HG03135 (cell line): ENCODE measurements at regions not wholly inside any gene's neighbourhood (a gene's known extent, or its start where the extent isn't known, plus 50 kb on each side); places are given as distances from the start of the nearest gene placed in this dataset.
A peak's percentile ranks its signal among the peaks of the same experiment; 100 is the strongest.
"Not testable (repeated sequence)": the region's sequence is repeated elsewhere in the genome, so short reads cannot be mapped to it uniquely, and the experiment has no call there.

Experiments
- ATAC-seq: cut with Tn5 transposase; IDR thresholded peaks from one replicate; pipeline ENCODE4 v1.9.1; 2021; ENCODE audit warnings: mild to moderate bottlenecking, moderate library complexity; ENCODE audit not compliant: unreplicated experiment

DNA sequence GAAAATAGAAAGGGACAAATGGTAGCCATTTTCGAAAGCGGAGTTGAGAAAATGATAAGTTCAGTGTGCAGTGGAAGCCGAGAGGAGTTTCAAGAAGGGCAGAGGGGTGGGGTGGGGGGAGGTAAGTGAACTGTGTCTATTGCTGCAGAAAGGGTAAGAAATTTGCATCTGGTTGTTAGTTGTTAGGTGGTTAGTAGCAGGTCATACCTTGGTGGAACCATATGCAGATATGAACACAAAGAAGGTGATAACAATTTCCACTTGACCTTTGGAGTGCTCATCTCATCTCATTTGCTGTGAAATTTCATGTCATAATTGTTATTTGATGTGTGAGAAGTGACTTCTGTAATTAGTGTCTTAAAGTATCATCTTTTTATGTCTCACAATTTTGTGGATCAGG is 288.2 kb downstream of the QKI start:
- ATAC-seq, result peak; percentile 44

DNA sequence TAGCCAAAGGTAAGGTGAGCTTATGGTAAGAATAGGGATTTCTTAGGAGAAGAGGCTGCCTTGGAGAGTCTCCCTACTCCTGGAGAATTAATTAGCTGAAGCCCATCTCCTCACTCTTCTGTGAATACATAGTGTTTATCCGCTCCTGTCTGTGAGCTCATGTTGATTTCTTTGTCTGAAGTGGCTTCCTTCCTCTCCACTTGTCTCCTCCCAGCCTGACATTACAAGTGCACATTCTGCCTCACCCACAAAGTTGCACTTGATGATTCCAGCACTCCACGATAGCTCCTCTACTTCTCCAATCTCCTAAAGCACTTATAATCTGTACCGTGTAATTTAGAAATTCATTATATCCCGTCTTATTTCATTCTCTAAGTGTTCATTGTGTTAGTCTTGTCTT is 287.2 kb downstream of the QKI start:
- no peak for ATAC-seq

DNA sequence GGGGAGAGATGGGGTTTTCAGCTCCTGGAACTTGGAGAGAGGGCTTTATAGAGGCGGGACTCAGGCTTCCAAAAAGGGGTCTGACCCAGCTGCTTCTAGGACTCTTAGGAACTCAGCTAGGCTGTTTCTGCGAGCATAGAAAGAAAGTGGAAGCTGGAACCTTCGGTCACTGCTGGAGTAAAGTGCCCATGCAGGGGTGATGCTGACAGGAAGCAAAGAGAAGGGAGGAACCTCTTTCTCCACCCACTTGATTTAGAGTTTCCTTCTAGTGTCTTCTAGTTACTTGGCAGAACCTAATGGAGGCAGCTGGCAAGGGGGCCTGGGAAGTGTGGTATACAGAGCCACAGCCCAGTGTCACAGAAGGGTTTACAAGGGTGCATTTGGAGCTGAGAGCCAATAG is 283.6 kb downstream of the QKI start:
- ATAC-seq, result no peak

DNA sequence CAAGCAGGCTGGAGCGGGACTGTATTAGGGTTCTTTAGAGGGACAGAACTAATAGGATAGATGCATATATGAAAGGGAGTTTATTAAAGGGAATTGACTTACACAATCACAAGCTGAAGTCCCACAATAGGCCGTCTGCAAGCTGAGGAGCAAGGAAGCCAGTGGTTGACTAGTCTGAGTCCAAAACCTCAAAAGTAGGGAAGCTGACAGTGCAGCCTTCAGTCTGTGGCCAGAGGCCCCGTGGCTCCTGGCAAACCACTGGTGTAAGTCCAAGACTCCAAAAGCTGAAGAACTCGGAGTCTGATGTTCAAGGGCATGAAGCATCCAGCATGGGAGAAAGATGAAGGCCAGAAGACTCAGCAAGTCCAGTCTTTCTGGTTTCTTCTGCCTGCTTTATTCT is 281.8 kb downstream of the QKI start:
- not testable (repeated sequence) for ATAC-seq

DNA sequence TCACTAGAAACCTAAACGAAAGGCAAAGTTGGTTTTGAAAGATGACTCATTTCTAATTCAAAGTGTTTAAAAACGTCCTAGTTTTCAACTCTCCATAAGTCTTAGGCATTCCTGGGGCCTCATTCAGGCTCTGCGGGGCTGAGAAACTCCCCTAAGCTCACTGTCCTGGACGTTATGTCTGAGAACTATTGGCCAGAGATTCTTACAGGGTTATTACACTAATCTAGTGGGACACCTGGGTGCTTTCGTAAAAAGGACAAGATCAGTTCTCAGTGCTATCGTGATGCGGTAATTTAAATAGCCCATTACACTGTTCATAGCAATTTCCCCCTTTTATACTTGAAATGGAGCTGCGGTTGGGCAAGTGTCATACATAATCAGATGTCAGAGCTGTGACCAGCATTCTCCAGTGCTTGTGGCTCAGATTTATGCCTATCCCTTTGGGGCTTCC is 280.9 kb downstream of the QKI start:
- no peak for ATAC-seq

DNA sequence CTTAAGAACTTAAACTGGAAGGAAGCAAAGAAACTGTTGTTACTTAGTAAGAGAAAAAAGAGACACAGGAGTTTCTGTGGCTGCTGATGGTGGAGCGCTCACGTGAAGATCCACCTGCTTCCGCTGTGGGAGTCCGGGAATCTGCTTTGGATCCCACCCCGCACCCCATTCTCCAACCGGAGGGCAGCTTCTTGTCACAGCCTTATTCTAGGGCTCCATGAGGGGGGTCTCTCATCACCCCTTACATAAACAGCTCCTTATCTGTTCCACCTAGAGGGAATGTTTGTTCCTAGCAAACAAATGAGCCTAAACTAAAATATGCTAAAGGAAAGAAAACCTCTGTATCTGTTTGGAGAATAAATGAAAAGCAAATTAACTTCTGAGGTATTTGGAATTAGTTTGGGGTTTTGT is 280.5 kb downstream of the QKI start:
- no peak for ATAC-seq

DNA sequence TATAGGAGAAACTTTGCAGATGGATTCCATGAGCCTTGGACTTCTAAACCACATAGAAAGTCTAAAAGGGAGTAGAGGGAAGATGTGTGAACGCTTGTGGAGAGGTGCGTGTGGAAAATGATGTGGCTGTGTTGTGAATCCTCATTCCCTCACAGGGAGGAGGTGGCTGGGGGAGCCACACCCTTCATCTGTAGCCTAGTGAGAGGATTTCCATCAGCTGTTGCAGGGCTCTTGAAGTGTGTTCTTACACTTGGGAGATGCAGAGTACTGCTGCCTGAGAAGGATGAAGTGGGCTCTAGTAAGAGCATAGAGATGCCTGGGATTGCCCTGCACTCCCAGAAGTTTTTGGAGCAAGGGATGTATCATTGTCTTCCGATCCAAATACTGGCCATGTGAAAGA is 279.6 kb downstream of the QKI start:
- no peak for ATAC-seq

DNA sequence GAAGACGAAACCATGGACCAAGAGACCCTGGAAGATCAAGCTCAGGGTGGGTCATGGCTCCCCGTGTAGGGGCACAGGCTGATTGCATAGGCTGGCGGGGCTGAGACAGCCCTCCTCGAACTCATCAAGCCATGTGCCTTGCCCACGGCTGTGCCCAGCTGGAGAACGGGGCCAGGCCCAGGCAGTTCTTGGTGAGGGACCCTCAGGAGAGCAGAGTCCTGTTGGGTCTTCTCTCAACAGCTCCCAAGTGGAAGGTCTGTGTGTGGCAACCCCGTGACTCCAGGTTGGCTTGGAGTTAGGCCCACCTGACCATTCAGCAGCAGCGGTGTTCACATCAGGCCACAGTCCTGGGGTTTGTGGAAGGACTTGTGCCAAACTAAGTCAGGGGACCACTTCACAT is 276.5 kb downstream of the QKI start:
- ATAC-seq, result no peak

DNA sequence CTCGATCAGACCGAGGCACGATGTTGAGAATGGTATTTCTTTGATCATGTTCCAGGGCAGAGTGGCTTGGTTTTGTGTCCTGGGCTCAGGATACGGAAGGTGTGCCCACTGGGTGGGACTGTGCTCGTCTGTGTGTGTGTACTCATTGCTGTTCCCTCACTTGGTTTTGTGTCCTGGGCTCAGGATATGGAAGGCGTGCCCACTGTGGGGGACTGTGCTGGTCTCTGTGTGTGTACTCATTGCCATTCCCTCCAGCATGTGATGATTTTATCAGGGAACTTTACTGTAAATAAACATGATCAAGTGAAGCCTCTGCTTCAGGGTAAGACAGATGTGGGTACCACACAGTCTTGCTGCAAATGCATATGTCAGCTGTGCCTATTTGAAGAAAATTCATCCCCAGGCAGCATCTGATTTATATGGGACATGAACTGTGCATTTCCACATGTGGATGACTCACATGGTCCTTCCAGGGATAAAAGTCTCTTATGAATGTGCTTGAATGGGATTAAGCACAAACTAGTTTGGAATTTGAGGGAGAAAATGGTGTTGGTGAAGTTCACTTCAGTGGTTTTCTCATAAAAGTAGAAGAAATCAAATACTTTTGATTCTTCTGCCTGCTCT is 274.3 kb downstream of the QKI start:
- no peak for ATAC-seq

DNA sequence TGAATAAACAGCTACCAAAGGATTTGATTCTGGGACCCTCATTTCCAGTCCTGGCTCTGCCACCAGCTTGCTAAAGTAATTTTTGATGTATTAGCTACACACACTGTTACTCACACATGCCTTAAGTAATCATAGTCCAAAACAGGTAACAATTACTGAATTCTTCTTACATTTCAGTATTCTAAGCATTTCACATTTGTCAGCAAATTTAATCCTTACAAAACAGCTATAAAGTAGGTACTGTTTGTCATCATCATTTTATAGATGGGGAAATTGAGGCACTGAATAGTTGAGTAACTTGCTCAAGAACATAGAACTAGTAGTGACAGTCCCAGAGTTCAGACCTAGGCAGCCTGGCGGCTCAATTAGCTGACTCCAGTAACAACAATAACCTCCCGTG is 272.6 kb downstream of the QKI start:
- no peak for ATAC-seq

DNA sequence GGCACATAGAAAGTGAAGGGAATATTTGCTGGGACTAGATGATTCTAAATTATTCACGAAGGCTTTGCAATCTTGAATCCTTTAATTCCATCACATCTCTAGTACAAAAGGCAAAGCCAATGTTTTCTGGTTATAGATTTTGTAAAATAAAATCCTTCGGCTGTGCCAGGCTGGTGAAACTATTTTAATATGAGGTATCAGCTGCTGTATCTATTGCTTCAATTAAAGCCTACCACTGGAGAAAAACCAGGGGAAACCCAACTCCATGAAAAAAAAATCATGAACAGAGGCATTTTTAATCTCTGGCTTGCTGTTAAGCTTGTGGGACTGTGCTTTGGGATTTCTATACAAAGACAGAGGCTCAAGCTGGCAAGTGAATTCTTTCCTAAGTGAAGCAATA is 271.8 kb downstream of the QKI start:
- no peak for ATAC-seq

DNA sequence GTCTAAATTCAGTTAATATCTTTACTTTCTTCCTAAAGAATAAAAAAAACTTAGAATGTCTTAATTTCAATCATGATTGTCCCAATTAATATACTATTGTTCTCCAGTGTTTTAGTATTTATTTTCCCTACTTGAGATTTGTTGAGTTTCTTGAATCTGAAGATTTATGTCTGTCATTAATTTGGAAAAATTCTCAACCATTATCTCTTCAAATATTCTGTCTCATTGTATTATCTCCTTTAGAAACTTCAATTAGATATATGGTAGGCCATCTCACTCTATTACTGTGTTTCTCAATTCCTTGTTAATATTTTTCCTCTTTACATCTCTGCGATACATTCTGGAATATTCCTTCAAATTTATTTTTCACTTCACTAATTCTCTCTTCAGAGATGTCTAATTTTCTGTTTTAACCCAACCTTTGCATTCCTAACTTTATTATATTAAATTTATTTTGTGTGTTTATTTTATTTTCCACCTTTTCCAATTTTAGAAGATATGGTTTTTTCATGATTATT is 268.6 kb downstream of the QKI start:
- ATAC-seq, result no peak

DNA sequence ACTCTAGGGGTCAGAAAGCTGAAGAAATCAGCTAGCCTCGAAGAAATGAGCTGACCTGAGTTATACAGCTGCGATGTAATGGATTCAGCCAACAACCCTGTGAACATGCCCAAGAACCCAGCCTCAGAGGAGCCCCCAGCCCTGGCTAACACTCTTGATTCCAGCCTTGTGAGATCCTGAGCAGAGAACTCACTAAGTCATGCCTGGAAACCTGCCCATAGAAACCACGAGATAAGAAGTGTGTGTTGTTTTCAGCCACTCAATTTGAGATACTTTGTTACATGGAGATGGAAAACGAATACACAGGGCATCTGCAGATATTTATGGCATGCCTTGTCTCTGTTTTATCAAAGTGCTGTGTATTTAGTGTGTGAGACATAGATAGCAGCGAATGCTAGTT is 265.2 kb downstream of the QKI start:
- no peak for ATAC-seq

DNA sequence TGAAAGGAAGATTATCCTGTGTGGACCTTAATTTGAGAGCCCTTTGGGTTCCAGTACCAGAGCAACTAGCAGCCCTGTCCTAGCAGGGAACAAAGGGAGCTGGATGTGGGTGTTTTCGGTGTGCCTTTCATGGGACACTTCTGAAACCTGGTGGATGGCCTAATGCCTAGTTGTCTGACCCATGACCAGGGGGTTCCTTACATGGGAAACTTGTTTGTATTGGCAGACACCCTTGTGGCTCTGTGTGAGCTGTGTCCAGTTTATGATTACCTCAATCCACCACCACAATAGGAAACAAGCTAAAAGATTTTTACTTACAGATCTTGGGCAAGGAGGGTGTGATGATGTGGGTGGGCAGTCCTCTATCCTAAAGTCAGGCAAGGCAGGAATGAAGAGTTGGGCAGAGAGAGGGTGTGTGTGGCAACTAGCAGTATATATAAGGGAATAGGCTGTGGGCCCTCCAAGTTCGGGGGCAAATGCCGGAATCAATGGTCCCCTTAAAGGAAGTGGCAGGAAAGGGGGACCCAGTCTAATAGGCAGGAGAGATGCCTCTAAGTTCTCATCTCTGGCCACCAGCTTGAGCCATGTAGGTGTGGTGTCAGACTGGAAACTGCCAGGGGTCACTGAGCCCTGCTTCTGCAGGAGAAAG is 264.6 kb downstream of the QKI start:
- ATAC-seq, result no peak

DNA sequence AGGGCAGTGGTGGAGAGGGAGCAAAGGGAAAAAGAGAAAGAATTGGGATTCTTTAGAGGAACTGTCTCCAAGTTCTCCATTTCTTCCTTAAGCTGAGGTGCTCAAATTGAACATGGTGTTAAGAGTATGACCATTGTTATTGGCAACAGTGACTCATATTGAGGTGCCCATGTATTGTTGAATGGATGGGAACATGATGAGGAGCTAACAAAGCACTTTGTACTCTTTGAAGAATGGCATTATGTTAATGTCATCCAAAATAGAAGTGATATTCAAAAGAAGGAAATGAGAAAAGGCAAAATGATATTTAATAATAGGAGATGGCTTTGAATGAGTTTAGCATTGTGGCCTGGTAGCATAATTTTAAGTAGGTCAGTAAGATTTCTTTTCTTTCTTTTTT is 261.1 kb downstream of the QKI start:
- no peak for ATAC-seq

DNA sequence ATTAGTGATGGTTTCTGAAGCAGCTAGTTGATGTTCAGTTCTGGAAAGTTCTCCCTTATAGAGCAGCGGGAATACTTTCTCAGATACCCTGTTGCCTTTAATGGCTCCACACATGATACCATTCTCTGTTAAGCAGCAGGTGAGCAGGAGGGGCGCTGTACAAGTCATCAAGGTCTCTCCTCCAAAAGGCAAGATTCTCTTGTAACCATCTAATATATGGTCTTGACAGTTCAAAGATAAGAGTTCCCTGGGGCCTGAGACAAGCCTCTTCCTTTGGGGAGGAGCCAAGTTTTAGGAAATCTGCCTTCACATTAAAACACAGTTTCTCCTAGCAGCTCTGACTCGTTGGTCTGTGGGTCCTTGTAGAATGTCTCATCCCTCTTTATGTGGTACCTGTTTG is 258.2 kb downstream of the QKI start:
- no peak for ATAC-seq

DNA sequence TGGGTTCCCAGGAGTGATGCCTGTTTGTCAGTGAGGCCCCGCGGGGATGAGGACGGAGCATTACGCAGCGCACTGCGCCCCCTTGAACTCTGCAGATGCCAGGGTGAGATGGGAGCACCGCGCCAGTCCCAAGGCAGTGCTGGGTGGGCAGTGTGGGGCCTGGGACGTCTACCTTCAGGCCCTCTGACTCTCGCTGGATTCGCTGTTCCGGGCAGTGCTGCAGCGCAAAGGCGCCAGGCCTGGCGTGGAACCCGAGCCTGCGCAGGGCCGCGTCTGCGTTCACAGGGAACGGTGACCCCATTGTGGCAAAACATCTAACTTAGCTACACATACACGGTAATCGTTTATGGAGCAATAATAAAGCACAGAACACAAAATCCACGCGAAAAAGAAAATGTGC is 257.3 kb downstream of the QKI start:
- ATAC-seq, result no peak

DNA sequence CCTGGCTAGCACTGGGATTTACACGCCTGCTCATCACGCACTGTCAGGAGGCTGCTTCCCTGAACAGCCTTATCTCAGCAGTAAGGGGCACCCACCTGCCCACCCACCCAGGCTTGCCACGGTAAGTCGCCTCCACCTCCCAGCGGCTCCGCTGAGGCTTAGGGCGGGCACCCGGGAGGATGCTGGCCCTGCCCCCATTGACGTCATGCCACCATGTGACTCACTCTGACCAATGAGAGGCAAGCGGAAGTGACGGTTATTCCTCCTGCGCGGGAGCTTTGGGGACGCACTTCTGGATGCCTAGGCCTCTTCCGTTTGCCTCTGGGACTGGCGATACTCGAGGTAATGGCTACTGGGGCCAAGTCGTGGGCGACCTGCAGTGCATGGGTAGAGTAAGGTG is 256.8 kb downstream of the QKI start:
- ATAC-seq, result no peak

DNA sequence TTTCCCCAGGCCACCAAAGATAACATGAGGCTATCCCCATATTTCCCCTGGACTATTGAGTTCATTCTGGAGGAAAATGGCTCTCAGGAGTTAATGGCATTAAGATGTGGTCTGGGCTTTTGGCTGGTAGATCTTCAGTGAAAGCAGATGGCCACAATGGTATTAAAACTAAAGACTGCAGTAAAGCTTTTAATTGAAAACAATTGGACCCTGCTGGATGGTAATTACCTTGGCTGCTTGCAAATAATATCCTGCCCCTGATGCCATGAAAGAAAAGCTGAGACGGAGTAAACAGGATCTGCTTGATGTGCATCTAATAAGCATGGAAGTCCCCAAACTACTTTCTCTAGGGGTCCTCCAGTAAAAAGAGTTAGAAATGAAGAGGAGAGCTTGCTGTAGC is 255.8 kb downstream of the QKI start:
- ATAC-seq, result no peak

DNA sequence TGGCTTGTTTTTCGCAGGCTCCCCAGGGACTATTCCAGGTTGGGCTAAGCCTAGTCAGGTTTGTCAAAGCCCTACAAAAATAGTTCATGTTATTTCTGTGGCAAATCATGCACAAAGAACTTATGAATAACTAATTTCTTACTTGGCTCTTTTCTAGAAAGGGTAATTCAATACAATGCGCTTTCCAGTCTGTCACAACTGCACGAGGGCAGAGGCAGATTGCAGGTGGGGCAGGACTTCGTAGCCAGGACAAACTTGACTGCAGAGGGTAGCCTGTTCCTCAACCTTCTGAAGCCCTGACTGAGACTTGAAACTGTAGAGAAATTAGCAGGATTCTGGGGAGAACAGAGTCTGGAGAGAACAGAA is 253.5 kb downstream of the QKI start:
- ATAC-seq, result no peak

DNA sequence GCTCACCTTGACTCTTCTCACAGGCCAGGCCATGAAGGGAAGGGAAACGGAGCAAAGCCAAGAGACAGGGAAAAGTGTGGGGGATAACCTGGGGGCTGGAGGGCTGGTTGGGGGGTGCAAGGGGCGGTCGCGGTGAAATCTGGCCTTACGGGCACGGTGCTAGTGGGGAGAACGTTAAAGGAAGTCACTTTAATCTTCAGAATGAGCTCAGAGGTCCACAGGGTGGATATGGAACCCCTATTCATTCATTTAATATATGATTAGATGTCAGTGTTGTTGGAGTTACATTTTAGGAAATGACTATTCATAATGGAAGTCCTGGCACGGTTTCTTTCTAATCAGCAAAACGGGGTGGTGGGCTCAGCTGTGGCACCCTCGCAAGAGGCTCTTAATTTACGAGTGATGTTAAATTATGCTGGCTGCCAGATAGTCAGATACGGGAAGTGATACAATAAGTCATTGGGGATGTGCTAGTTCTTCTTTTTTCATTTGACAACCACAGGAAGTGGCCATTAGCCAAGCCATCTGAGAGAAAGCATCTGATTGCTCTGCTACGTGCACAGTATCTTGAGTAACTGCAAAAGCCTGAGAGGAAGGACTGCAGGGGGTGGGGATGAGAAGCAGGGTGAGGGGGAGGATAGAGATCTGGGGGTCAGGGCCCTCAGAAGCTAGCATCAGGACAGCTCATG is 253.0 kb downstream of the QKI start:
- peak; percentile 98 for ATAC-seq

DNA sequence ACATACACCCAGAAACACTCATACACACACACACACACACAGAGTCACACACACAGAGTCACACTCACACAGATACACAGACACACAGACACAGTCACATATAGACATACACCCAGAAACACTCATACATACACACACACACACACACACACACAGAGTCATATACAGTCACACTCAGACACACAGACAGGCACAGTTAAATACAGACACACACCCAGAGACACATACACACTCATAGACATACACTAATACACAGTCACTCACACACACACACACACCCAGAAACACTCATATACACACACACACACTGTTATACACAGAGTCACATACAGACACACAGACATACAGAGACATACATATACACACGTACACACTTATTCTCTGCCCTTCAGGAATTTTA is 250.9 kb downstream of the QKI start:
- ATAC-seq, result no peak
